GM12872 (cell line): ENCODE measurements at regions not wholly inside any gene's neighbourhood (a gene's known extent, or its start where the extent isn't known, plus 50 kb on each side); places are given as distances from the start of the nearest gene placed in this dataset.

Experiments
- CTCF ChIP-seq: IDR thresholded peaks from 3 replicates; pipeline ENCODE4 v1.5.1; 2011; ENCODE audit warnings: low read depth, mild to moderate bottlenecking, low read length, moderate library complexity; ENCODE audit not compliant: insufficient read depth

GRCh38 chr3:109973733-109974132 is 636.4 kb upstream of the DPPA4 start:
- TF ChIP-seq CTCF, result no peak

- no peak for TF ChIP-seq CTCF
Measured at GRCh38 chr3:109977897-109978296, 640.6 kb upstream of the DPPA4 start.

- no peak for TF ChIP-seq CTCF
Measured at GRCh38 chr3:109982201-109982600, 644.9 kb upstream of the DPPA4 start.

- TF ChIP-seq CTCF, result no peak
Measured at GRCh38 chr3:109984976-109985375, 647.6 kb upstream of the DPPA4 start.

GRCh38 chr3:109985943-109986555 is 648.7 kb upstream of the DPPA4 start:
- no peak for TF ChIP-seq CTCF

- TF ChIP-seq CTCF, result no peak
Measured at GRCh38 chr3:109994853-109995252, 657.5 kb upstream of the DPPA4 start.

GRCh38 chr3:109995377-109995776 is 658.0 kb upstream of the DPPA4 start:
- no peak for TF ChIP-seq CTCF
